ENCODE measurements at regions not wholly inside any gene's neighbourhood (a gene's known extent, or its start where the extent isn't known, plus 50 kb on each side); places are given as distances from the start of the nearest gene placed in this dataset.

DNA sequence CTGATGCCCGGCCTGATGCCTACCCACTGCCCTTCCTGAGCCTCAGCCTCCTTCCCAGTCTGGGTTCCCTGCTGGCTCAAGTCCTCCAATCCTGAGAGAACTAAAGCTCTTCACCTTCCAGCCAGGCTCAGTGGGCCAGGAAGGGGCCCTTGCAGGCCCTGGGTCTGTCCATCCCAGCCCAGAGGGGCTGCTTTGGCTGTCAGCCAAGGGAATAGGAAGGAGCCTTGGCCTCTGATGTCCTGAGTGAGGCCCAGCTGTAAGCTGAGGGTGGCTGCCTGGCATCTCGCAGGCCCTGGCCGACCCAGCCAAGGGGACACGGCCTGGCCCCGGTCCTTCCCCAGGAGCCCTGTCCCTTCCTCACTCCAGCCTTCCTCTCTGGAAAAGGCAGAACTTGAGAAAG is 83.4 kb downstream of the DHCR7 start:
- no peak overlapping the region for H3K27ac Mint-ChIP-seq
- Histone ChIP-seq H4K20me1 (ENCODE audit: control insufficient read depth, insufficient read depth, low read length, poor library complexity, severe bottlenecking) (no peaks in the 10 kb centered on the region), H3K9me3 (ENCODE audit: control extremely low read depth in 1 of 3, control insufficient read depth in 2 of 3, insufficient read depth in 1 of 3, low read length in 2 of 3) (peaks cover 0 to 24% (median 0%) of the 10 kb centered on the region in 3 donors), H2AFZ (ENCODE audit: insufficient read depth, low read depth, low read length, poor library complexity, severe bottlenecking) (no peak overlapping the region), H3K4me1 (ENCODE audit: control insufficient read depth in 2 of 2, insufficient read depth in 2 of 2, low read length in 2 of 2) (peaks cover 4 to 5% of the 10 kb centered on the region in 2 donors), H3K9ac (ENCODE audit: low read length) (no peak overlapping the region), H3K4me2 (replicated peaks; ENCODE audit: low read depth, low read length, poor library complexity, severe bottlenecking) (no peak overlapping the region), H3K36me3 (replicated peaks in 1 of 2; ENCODE audit: control extremely low read depth in 1 of 2, control insufficient read depth in 1 of 2, extremely low read depth in 1 of 2, insufficient read depth in 2 of 2, low read length in 1 of 2) (no peaks in the 10 kb centered on the region), H3K79me2 (ENCODE audit: control insufficient read depth, insufficient read depth, low read length) (no peaks in the 10 kb centered on the region), H3K4me3 (ENCODE audit: control extremely low read depth in 1 of 5, extremely low read depth in 1 of 5, insufficient read depth in 1 of 5, low read depth in 2 of 5, low read length in 4 of 5) (no peak overlapping the region), H3K27me3 (replicated peaks in 1 of 4; ENCODE audit: control extremely low read depth in 1 of 4, control insufficient read depth in 3 of 4, insufficient read depth in 4 of 4, low read length in 3 of 4) (peaks cover 0 to 11% (median 4%) of the 10 kb centered on the region in 4 experiments), H3K27ac (ENCODE audit: low read length in 2 of 2) (no peak overlapping the region)
- H3K9me3 Mint-ChIP-seq (ENCODE audit: insufficient read depth), result no peaks in the 10 kb centered on the region
- ATAC-seq (ENCODE audit: low read depth) (no peak), DNase-seq (no peak)
- WGBS (ENCODE audit: insufficient coverage), result 100% methylated on average over 3 of the region's 5 CpGs
- ChIA-PET CTCF (no interaction called here), POLR2A (no interaction called here)
- TF ChIP-seq, protein P1, sequence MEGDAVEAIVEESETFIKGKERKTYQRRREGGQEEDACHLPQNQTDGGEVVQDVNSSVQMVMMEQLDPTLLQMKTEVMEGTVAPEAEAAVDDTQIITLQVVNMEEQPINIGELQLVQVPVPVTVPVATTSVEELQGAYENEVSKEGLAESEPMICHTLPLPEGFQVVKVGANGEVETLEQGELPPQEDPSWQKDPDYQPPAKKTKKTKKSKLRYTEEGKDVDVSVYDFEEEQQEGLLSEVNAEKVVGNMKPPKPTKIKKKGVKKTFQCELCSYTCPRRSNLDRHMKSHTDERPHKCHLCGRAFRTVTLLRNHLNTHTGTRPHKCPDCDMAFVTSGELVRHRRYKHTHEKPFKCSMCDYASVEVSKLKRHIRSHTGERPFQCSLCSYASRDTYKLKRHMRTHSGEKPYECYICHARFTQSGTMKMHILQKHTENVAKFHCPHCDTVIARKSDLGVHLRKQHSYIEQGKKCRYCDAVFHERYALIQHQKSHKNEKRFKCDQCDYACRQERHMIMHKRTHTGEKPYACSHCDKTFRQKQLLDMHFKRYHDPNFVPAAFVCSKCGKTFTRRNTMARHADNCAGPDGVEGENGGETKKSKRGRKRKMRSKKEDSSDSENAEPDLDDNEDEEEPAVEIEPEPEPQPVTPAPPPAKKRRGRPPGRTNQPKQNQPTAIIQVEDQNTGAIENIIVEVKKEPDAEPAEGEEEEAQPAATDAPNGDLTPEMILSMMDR (IDR thresholded peaks at IDR 0.05), result no peak
- TF ChIP-seq EZH2 (IDR thresholded peaks at IDR 0.05; ENCODE audit: borderline replicate concordance, insufficient read depth, low read depth, low read length, poor library complexity, severe bottlenecking), result no peak
- intact Hi-C loops (cut with micrococcal nuclease), result no loop called here
- no peak overlapping the region for H3K4me3 Mint-ChIP-seq
- peaks cover 2% of the 10 kb centered on the region for H3K4me1 Mint-ChIP-seq
- H3K27me3 Mint-ChIP-seq, result peaks cover 10% of the 10 kb centered on the region

DNA sequence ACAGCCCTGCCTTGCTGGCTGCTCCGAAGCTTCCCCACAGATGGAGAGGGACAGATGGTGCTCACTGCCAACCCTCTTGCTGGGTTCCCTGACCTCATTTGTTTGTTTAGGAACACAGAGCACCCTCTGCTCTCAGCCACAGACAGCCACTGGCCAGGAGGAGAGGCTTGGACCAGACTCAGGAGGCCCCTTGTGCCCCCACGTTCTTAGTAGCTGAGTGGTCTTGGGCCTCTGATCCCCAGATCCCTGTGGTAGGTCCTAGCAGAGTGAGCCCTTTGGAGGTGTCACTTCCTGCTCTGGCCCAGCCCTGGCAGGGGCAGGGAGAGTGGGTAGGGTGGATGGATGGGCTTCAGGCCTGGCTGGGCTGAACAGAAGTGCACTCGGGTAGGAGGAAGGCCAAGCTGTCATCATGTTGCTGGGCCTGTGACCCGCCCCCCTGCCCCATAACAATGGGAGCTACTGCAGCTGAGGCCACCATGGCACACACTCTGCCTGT is 84.0 kb downstream of the DHCR7 start:
- Histone ChIP-seq H4K20me1 (ENCODE audit: control insufficient read depth, insufficient read depth, low read length, poor library complexity, severe bottlenecking) (no peaks in the 10 kb centered on the region), H3K27ac (ENCODE audit: low read length in 2 of 2) (no peak overlapping the region), H3K9me3 (ENCODE audit: control extremely low read depth in 1 of 3, control insufficient read depth in 2 of 3, insufficient read depth in 1 of 3, low read length in 2 of 3) (peaks cover 0 to 24% (median 0%) of the 10 kb centered on the region in 3 donors), H3K4me2 (replicated peaks; ENCODE audit: low read depth, low read length, poor library complexity, severe bottlenecking) (no peak overlapping the region), H3K79me2 (ENCODE audit: control insufficient read depth, insufficient read depth, low read length) (no peaks in the 10 kb centered on the region), H3K27me3 (replicated peaks in 1 of 4; ENCODE audit: control extremely low read depth in 1 of 4, control insufficient read depth in 3 of 4, insufficient read depth in 4 of 4, low read length in 3 of 4) (peaks cover 0 to 5% (median 2%) of the 10 kb centered on the region in 4 experiments), H3K4me3 (ENCODE audit: control extremely low read depth in 1 of 5, extremely low read depth in 1 of 5, insufficient read depth in 1 of 5, low read depth in 2 of 5, low read length in 4 of 5) (no peak overlapping the region), H3K4me1 (ENCODE audit: control insufficient read depth in 2 of 2, insufficient read depth in 2 of 2, low read length in 2 of 2) (no peaks in the 10 kb centered on the region), H3K36me3 (replicated peaks in 1 of 2; ENCODE audit: control extremely low read depth in 1 of 2, control insufficient read depth in 1 of 2, extremely low read depth in 1 of 2, insufficient read depth in 2 of 2, low read length in 1 of 2) (no peaks in the 10 kb centered on the region), H3K9ac (ENCODE audit: low read length) (no peak overlapping the region), H2AFZ (ENCODE audit: insufficient read depth, low read depth, low read length, poor library complexity, severe bottlenecking) (no peak overlapping the region)
- H3K4me3 Mint-ChIP-seq, result no peak overlapping the region
- H3K9me3 Mint-ChIP-seq (ENCODE audit: insufficient read depth), result no peaks in the 10 kb centered on the region
- WGBS (ENCODE audit: insufficient coverage), result 65% methylated on average over 3 of the region's 4 CpGs
- no peak for DNase-seq
- CTCF ChIA-PET, result no interaction called here
- intact Hi-C loops (cut with micrococcal nuclease), result no loop called here
- no peak for TF ChIP-seq EZH2 (IDR thresholded peaks at IDR 0.05; ENCODE audit: borderline replicate concordance, insufficient read depth, low read depth, low read length, poor library complexity, severe bottlenecking)
- TF ChIP-seq, protein P1 (IDR thresholded peaks at IDR 0.05), result no peak
- peaks cover 9% of the 10 kb centered on the region for H3K27me3 Mint-ChIP-seq
- no peak for ATAC-seq (ENCODE audit: low read depth)
- POLR2A ChIA-PET, result no interaction called here
- H3K27ac Mint-ChIP-seq, result no peak overlapping the region
- H3K4me1 Mint-ChIP-seq, result no peaks in the 10 kb centered on the region

Data from B cell (primary cell).